Liver (tissue), 7 donors: ENCODE measurements at regions not wholly inside any gene's neighbourhood (a gene's known extent, or its start where the extent isn't known, plus 50 kb on each side); places are given as distances from the start of the nearest gene placed in this dataset.

Source experiments
- DNase-seq: peaks from one replicate; pipeline ENCODE4 v3.0.0-alpha.2; 2017; ENCODE audit warnings: low spot score
- H3K27ac ChIP-seq, 2 donors: one replicate each; pipeline ENCODE4 v1.7.0; 2013; ENCODE audit warnings: inconsistent platforms in 2 of 2, low read length in 2 of 2, control low read depth in 1 of 2, low read depth in 1 of 2, mild to moderate bottlenecking in 1 of 2
- H3K27me3 ChIP-seq, 4 donors: one replicate each; pipeline versions ENCODE4 v1.6.1 to v1.7.0; 2013; ENCODE audit warnings: low read length in 3 of 4, inconsistent platforms in 1 of 4, mild to moderate bottlenecking in 1 of 4, moderate library complexity in 1 of 4; ENCODE audit not compliant: control insufficient read depth in 4 of 4, insufficient read depth in 4 of 4
- H3K36me3 ChIP-seq, 4 donors: one replicate each; pipeline versions ENCODE4 v1.6.1 to v1.7.0; 2013; ENCODE audit warnings: low read length in 3 of 4, mild to moderate bottlenecking in 3 of 4, low read depth in 1 of 4, moderate library complexity in 1 of 4; ENCODE audit not compliant: control insufficient read depth in 4 of 4, insufficient read depth in 3 of 4
- H3K4me1 ChIP-seq, 4 donors: one replicate each; pipeline versions ENCODE4 v1.6.1 to v1.7.0; 2013; ENCODE audit warnings: low read length in 3 of 4, mild to moderate bottlenecking in 3 of 4, moderate library complexity in 1 of 4; ENCODE audit not compliant: control insufficient read depth in 4 of 4, insufficient read depth in 4 of 4
- H3K4me3 ChIP-seq, 3 donors: one replicate each; pipeline versions ENCODE4 v1.6.1 to v1.7.0; 2013; ENCODE audit warnings: low read length in 3 of 3, control low read depth in 1 of 3, low read depth in 1 of 3, mild to moderate bottlenecking in 1 of 3
- H3K9ac ChIP-seq, 2 donors: one replicate each; pipeline ENCODE4 v1.7.0; 2013; ENCODE audit warnings: low read length in 2 of 2, mild to moderate bottlenecking in 2 of 2, moderate library complexity in 2 of 2, control low read depth in 1 of 2, low read depth in 1 of 2
- H3K9me3 ChIP-seq, 4 donors: one replicate each; pipeline versions ENCODE4 v1.6.1 to v1.7.0; 2013; ENCODE audit warnings: low read length in 3 of 4; ENCODE audit not compliant: control insufficient read depth in 4 of 4
- ATF3 ChIP-seq: IDR thresholded peaks from 2 replicates; pipeline ENCODE4 v1.6.1; 2016; ENCODE audit warnings: antibody characterized with exemption
- EGR1 ChIP-seq, 2 donors: IDR thresholded peaks; 2 replicates each; pipeline ENCODE4 v1.6.1; 2016 to 2018; ENCODE audit warnings: antibody characterized with exemption in 2 of 2, low read depth in 2 of 2
- FOXA1 ChIP-seq: IDR thresholded peaks from 2 replicates; pipeline ENCODE4 v1.6.1; 2016; ENCODE audit warnings: antibody characterized with exemption
- FOXA2 ChIP-seq: IDR thresholded peaks from 2 replicates; pipeline ENCODE4 v1.6.1; 2016; ENCODE audit warnings: antibody characterized with exemption
- GABPA ChIP-seq, 2 donors: IDR thresholded peaks in 1 of 2; conservative IDR thresholded peaks in 1 of 2; 2 replicates each; pipeline ENCODE4 v1.6.1; 2016; ENCODE audit warnings: antibody characterized with exemption in 2 of 2, mild to moderate bottlenecking in 1 of 2, moderate library complexity in 1 of 2
- HNF4A ChIP-seq, 2 donors: conservative IDR thresholded peaks; 2 replicates each; pipeline ENCODE4 v1.6.1; 2016; ENCODE audit warnings: antibody characterized with exemption in 2 of 2, mild to moderate bottlenecking in 2 of 2
- HNF4G ChIP-seq: IDR thresholded peaks from 2 replicates; pipeline ENCODE4 v1.6.1; 2016; ENCODE audit warnings: antibody characterized with exemption
- JUND ChIP-seq, 2 donors: IDR thresholded peaks; 2 replicates each; pipeline ENCODE4 v1.6.1; 2016; ENCODE audit warnings: antibody characterized with exemption in 2 of 2
- MAX ChIP-seq: IDR thresholded peaks from 2 replicates; pipeline ENCODE4 v1.6.1; 2016; ENCODE audit warnings: antibody characterized with exemption
- NR2F2 ChIP-seq: IDR thresholded peaks from 2 replicates; pipeline ENCODE4 v1.6.1; 2016; ENCODE audit warnings: antibody characterized with exemption
- RAD21 ChIP-seq, 2 donors: IDR thresholded peaks; 2 replicates each; pipeline ENCODE4 v1.6.1; 2016; ENCODE audit warnings: antibody characterized with exemption in 2 of 2, mild to moderate bottlenecking in 2 of 2
- REST ChIP-seq: IDR thresholded peaks from 2 replicates; pipeline ENCODE4 v1.6.1; 2016; ENCODE audit warnings: antibody characterized with exemption, mild to moderate bottlenecking
- RXRA ChIP-seq, 2 donors: IDR thresholded peaks; 2 replicates each; pipeline ENCODE4 v1.6.1; 2017 to 2018; ENCODE audit warnings: antibody characterized with exemption in 2 of 2, mild to moderate bottlenecking in 1 of 2
- TAF1 ChIP-seq: conservative IDR thresholded peaks from 2 replicates; pipeline ENCODE4 v1.6.1; 2016; ENCODE audit warnings: antibody characterized with exemption, mild to moderate bottlenecking
- YY1 ChIP-seq: IDR thresholded peaks from 2 replicates; pipeline ENCODE4 v1.6.1; 2016; ENCODE audit warnings: antibody characterized with exemption, mild to moderate bottlenecking
- ZBTB33 ChIP-seq: IDR thresholded peaks from 2 replicates; pipeline ENCODE4 v1.6.1; 2016; ENCODE audit warnings: antibody characterized with exemption
- WGBS: extraction: QIAGEN DNeasy Blood & Tissue Kit; methylation state at CpG from one replicate; pipeline ENCODE4 v1.1.7; 2013; 5-methylcytosine and 5-hydroxymethylcytosine counted together
- donor health status: healthy.
- donor health status: healthy.
- donor health status: healthy.
- donor health status: healthy.

GRCh38 chr4:31617667-31618066, 897.5 kb downstream of the PCDH7 start:
- DNase-seq = no peak
- WGBS = 47% methylated on average over 1 of the region's 1 CpG
- H3K9ac ChIP-seq = no peak overlapping the region
- no peaks in the 10 kb centered on the region for H3K4me1 ChIP-seq
- no peaks in the 10 kb centered on the region for H3K9me3 ChIP-seq
- H3K27ac ChIP-seq = no peak overlapping the region
- TF ChIP-seq YY1 (no peak), FOXA1 (no peak), HNF4A (conservative IDR thresholded peaks at IDR 0.05) (no peak), FOXA2 (no peak), ATF3 (no peak), GABPA (IDR thresholded peaks at IDR 0.05 in 1 of 2, conservative IDR thresholded peaks at IDR 0.05 in 1 of 2) (no peak), HNF4G (no peak), TAF1 (no peak), RAD21 (IDR thresholded peaks at IDR 0.05) (no peak), ZBTB33 (no peak)
- no peak overlapping the region for H3K4me3 ChIP-seq
- H3K36me3 ChIP-seq = no peaks in the 10 kb centered on the region
- H3K27me3 ChIP-seq = no peaks in the 10 kb centered on the region

- TF ChIP-seq JUND (IDR thresholded peaks at IDR 0.05) (no peak), FOXA1 (no peak), NR2F2 (no peak), YY1 (no peak), FOXA2 (no peak), TAF1 (no peak), HNF4A (conservative IDR thresholded peaks at IDR 0.05) (no peak), HNF4G (no peak), ZBTB33 (no peak), RXRA (IDR thresholded peaks at IDR 0.05) (no peak), REST (no peak), MAX (no peak), EGR1 (IDR thresholded peaks at IDR 0.05; ENCODE audit: low read depth in 2 of 2) (no peak), RAD21 (IDR thresholded peaks at IDR 0.05) (no peak)
- no peak for DNase-seq
- 59% methylated on average over 2 of the region's 2 CpGs for WGBS
Measured at GRCh38 chr4:31620476-31620875, 900.3 kb downstream of the PCDH7 start.

More at GRCh38 chr4:31620476-31620875, 900.3 kb downstream of the PCDH7 start:
- Histone ChIP-seq H3K9ac (no peak overlapping the region), H3K4me1 (no peaks in the 10 kb centered on the region), H3K4me3 (no peak overlapping the region), H3K27ac (no peak overlapping the region), H3K9me3 (no peaks in the 10 kb centered on the region), H3K27me3 (no peaks in the 10 kb centered on the region), H3K36me3 (no peaks in the 10 kb centered on the region)
